ENCODE measurements at regions not wholly inside any gene's neighbourhood (a gene's known extent, or its start where the extent isn't known, plus 50 kb on each side); places are given as distances from the start of the nearest gene placed in this dataset.

DNA sequence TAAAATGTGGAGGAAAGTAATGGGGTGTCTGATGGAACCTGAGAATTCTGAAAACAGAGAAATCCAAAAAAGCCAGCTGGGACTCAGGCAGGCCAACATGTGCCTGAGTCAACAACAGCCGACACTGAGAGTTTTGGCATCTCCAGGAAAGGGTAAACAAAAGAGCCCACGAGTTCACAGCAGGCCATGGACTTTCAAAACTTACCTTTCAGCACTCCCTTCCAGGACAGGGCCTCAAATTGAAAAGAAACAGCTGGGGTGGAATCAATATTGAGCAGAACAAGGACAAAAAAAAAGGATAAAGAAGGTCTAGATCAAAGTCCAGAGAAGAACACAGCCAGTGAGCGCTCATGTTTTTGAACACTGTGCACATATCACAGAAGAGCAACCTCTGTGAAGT, 735.4 kb upstream of the GRM7 start:
- no peaks in the 10 kb centered on the region for H3K9me3 ChIP-seq (ENCODE audit: control insufficient read depth in 2 of 3, insufficient read depth in 1 of 3, low read length in 3 of 3)
- no peak overlapping the region for H3K4me3 ChIP-seq (ENCODE audit: low read length in 3 of 3)
- H3K36me3 ChIP-seq (ENCODE audit: control insufficient read depth in 2 of 3, insufficient read depth in 3 of 3, low read length in 3 of 3), result no peaks in the 10 kb centered on the region
- H3K27ac ChIP-seq (ENCODE audit: low read depth in 2 of 2, low read length in 2 of 2), result no peak overlapping the region
- intact Hi-C loops (cut with DNase I), result no loop called here
- H3K27me3 ChIP-seq (ENCODE audit: control insufficient read depth, insufficient read depth, low read length), result no peaks in the 10 kb centered on the region
- H3K9ac ChIP-seq (ENCODE audit: low read length in 3 of 3), result no peak overlapping the region
- no peak for FAIRE-seq
- DNase-seq, result peak in 1 of 5 donors; percentile 33
- no peak for TF ChIP-seq CTCF (IDR thresholded peaks at IDR 0.05; ENCODE audit: borderline replicate concordance, extremely low read depth, insufficient read depth)
- H3K4me1 ChIP-seq (ENCODE audit: control insufficient read depth in 2 of 3, insufficient read depth in 2 of 3, low read depth in 1 of 3, low read length in 3 of 3), result no peaks in the 10 kb centered on the region

GRCh38 chr3:6132684-6133432, 728.1 kb upstream of the GRM7 start:
- intact Hi-C loops (cut with DNase I), result no loop called here

GRCh38 chr3:6142707-6143106, 718.2 kb upstream of the GRM7 start:
- TF ChIP-seq CTCF (IDR thresholded peaks at IDR 0.05; ENCODE audit: borderline replicate concordance, extremely low read depth, insufficient read depth), result no peak
- H3K27me3 ChIP-seq (ENCODE audit: control insufficient read depth, insufficient read depth, low read length), result no peaks in the 10 kb centered on the region
- H3K9me3 ChIP-seq (ENCODE audit: control insufficient read depth in 2 of 3, insufficient read depth in 1 of 3, low read length in 3 of 3), result no peaks in the 10 kb centered on the region
- DNase-seq, result no peak
- intact Hi-C loops (cut with DNase I), result no loop called here
- no peaks in the 10 kb centered on the region for H3K36me3 ChIP-seq (ENCODE audit: control insufficient read depth in 2 of 3, insufficient read depth in 3 of 3, low read length in 3 of 3)
- H3K4me3 ChIP-seq (ENCODE audit: low read length in 3 of 3), result no peak overlapping the region
- no peak for FAIRE-seq
- no peak overlapping the region for H3K27ac ChIP-seq (ENCODE audit: low read depth in 2 of 2, low read length in 2 of 2)
- H3K9ac ChIP-seq (ENCODE audit: low read length in 3 of 3), result no peak overlapping the region
- no peaks in the 10 kb centered on the region for H3K4me1 ChIP-seq (ENCODE audit: control insufficient read depth in 2 of 3, insufficient read depth in 2 of 3, low read depth in 1 of 3, low read length in 3 of 3)

More at GRCh38 chr3:6132684-6133432, 728.1 kb upstream of the GRM7 start:
- Histone ChIP-seq H3K27ac (ENCODE audit: low read depth in 2 of 2, low read length in 2 of 2) (no peak overlapping the region), H3K9me3 (ENCODE audit: control insufficient read depth in 2 of 3, insufficient read depth in 1 of 3, low read length in 3 of 3) (no peaks in the 10 kb centered on the region), H3K4me3 (ENCODE audit: low read length in 3 of 3) (no peak overlapping the region), H3K36me3 (ENCODE audit: control insufficient read depth in 2 of 3, insufficient read depth in 3 of 3, low read length in 3 of 3) (no peaks in the 10 kb centered on the region), H3K27me3 (ENCODE audit: control insufficient read depth, insufficient read depth, low read length) (no peaks in the 10 kb centered on the region), H3K9ac (ENCODE audit: low read length in 3 of 3) (no peak overlapping the region), H3K4me1 (ENCODE audit: control insufficient read depth in 2 of 3, insufficient read depth in 2 of 3, low read depth in 1 of 3, low read length in 3 of 3) (no peaks in the 10 kb centered on the region)
- DNase-seq (no peak), FAIRE-seq (no peak)
- TF ChIP-seq CTCF (IDR thresholded peaks at IDR 0.05; ENCODE audit: borderline replicate concordance, extremely low read depth, insufficient read depth), result no peak

All from kidney (tissue), 13 donors.